Keratinocyte (primary cell): ENCODE measurements at regions not wholly inside any gene's neighbourhood (a gene's known extent, or its start where the extent isn't known, plus 50 kb on each side); places are given as distances from the start of the nearest gene placed in this dataset.

Experiments
- DNase-seq: peaks from one replicate; pipeline ENCODE4 v3.0.0-alpha.2; 2011; ENCODE audit warnings: low read depth, missing footprints, low spot score
- FAIRE-seq: peaks from 2 replicates; lab custom pipeline; 2011; peaks lifted over from hg19 to GRCh38; lab: Jason Lieb, UNC
- H2AFZ ChIP-seq: 2 replicates; pipeline ENCODE4 v1.6.0; 2012; ENCODE audit warnings: low read length, control low read depth, inconsistent platforms; ENCODE audit not compliant: control insufficient read depth
- H3K27ac ChIP-seq: 2 replicates; pipeline ENCODE4 v1.5.1; 2011; ENCODE audit warnings: low read length; ENCODE audit not compliant: control insufficient read depth, insufficient read depth
- H3K27me3 ChIP-seq: 3 replicates; pipeline ENCODE4 v1.6.0; 2011; ENCODE audit warnings: low read length; ENCODE audit not compliant: control insufficient read depth, insufficient read depth; ENCODE audit errors: extremely low read depth
- H3K36me3 ChIP-seq, 2 experiments: 2 replicates in 1 of 2; 3 replicates in 1 of 2; pipeline ENCODE4 v1.5.1; 2011; ENCODE audit warnings: low read length in 2 of 2, mild to moderate bottlenecking in 1 of 2; ENCODE audit not compliant: control insufficient read depth in 2 of 2, insufficient read depth in 2 of 2; ENCODE audit errors: extremely low read depth in 1 of 2
- H3K4me1 ChIP-seq: 3 replicates; pipeline ENCODE4 v1.5.1; 2011; ENCODE audit warnings: low read length; ENCODE audit not compliant: control insufficient read depth, insufficient read depth; ENCODE audit errors: extremely low read depth
- H3K4me2 ChIP-seq: 3 replicates; pipeline ENCODE4 v1.6.0; 2011; ENCODE audit warnings: low read depth, low read length; ENCODE audit not compliant: control insufficient read depth, insufficient read depth; ENCODE audit errors: extremely low read depth
- H3K4me3 ChIP-seq, 3 experiments: fragments of 200-600 bp in 1 of 3; sonication (generic) in 1 of 3; 2 replicates in 2 of 3; 3 replicates in 1 of 3; pipeline ENCODE4 v1.5.1; 2011 to 2016; ENCODE audit warnings: low read length in 3 of 3, mild to moderate bottlenecking in 3 of 3, control low read depth in 2 of 3, inconsistent platforms in 1 of 3, low read depth in 1 of 3, mixed read lengths in 1 of 3, mixed run types in 1 of 3, moderate library complexity in 1 of 3; ENCODE audit not compliant: control insufficient read depth in 2 of 3, insufficient read depth in 2 of 3; ENCODE audit errors: extremely low read depth in 1 of 3
- H3K79me2 ChIP-seq: 2 replicates; pipeline ENCODE4 v1.6.0; 2012; ENCODE audit warnings: low read length; ENCODE audit not compliant: control insufficient read depth, insufficient read depth
- H3K9ac ChIP-seq: 3 replicates; pipeline ENCODE4 v1.6.0; 2011; ENCODE audit warnings: low read length; ENCODE audit not compliant: control insufficient read depth, insufficient read depth; ENCODE audit errors: extremely low read depth
- H3K9me1 ChIP-seq: 3 replicates; pipeline ENCODE4 v1.6.0; 2011; ENCODE audit warnings: low read length; ENCODE audit not compliant: control insufficient read depth, insufficient read depth; ENCODE audit errors: extremely low read depth
- H3K9me3 ChIP-seq: 2 replicates; pipeline ENCODE4 v1.5.1; 2012; ENCODE audit warnings: low read depth, low read length; ENCODE audit not compliant: control insufficient read depth
- H4K20me1 ChIP-seq: 3 replicates; pipeline ENCODE4 v1.6.0; 2011; ENCODE audit warnings: low read length; ENCODE audit not compliant: control insufficient read depth, insufficient read depth; ENCODE audit errors: extremely low read depth
- CTCF ChIP-seq, 3 experiments: IDR thresholded peaks in 1 of 3; conservative IDR thresholded peaks in 1 of 3; optimal IDR thresholded peaks in 1 of 3; 2 replicates in 2 of 3; 3 replicates in 1 of 3; pipeline versions ENCODE3 to v1.5.1; 2011; ENCODE audit warnings: low read length in 3 of 3, mild to moderate bottlenecking in 3 of 3, moderate library complexity in 2 of 3, control low read depth in 1 of 3, inconsistent platforms in 1 of 3; ENCODE audit not compliant: insufficient read depth in 2 of 3; ENCODE audit errors: extremely low read depth in 1 of 3
- EZH2 ChIP-seq: IDR thresholded peaks from one replicate; pipeline ENCODE4 v1.6.1; 2012; ENCODE audit warnings: inconsistent platforms, mild to moderate bottlenecking, low read length, moderate library complexity
- dilution Hi-C: fragments of 300-500 bp; cut with MboI; formaldehyde crosslinking; loops from one replicate; pipeline ENCODE4 v1.7.0; 2020; ENCODE audit warnings: low sequenced_read_pairs; ENCODE audit not compliant: extremely low pct_ligation_motif_present

GRCh38 chr9:11241779-11242178 is 629.0 kb upstream of the PTPRD start:
- Histone ChIP-seq H3K27ac (no peak overlapping the region), H2AFZ (no peak overlapping the region), H4K20me1 (no peaks in the 10 kb centered on the region), H3K4me3 (no peak overlapping the region), H3K9me3 (no peaks in the 10 kb centered on the region), H3K4me2 (no peak overlapping the region), H3K9ac (no peak overlapping the region), H3K27me3 (no peaks in the 10 kb centered on the region), H3K36me3 (no peaks in the 10 kb centered on the region), H3K4me1 (no peaks in the 10 kb centered on the region), H3K79me2 (no peaks in the 10 kb centered on the region), H3K9me1 (no peaks in the 10 kb centered on the region)
- dilution Hi-C loops, result no loop called here
- TF ChIP-seq CTCF (optimal IDR thresholded peaks at IDR 0.05 in 1 of 3, IDR thresholded peaks at IDR 0.05 in 1 of 3, conservative IDR thresholded peaks at IDR 0.05 in 1 of 3; ENCODE audit: extremely low read depth in 1 of 3, insufficient read depth in 2 of 3, low read length in 3 of 3), result no peak
- TF ChIP-seq EZH2, result no peak
- DNase-seq (no peak), FAIRE-seq (no peak)

GRCh38 chr9:11257992-11258391 is 645.2 kb upstream of the PTPRD start:
- Histone ChIP-seq H3K9ac (no peak overlapping the region), H2AFZ (no peak overlapping the region), H3K9me1 (no peaks in the 10 kb centered on the region), H3K9me3 (no peaks in the 10 kb centered on the region), H3K4me3 (no peak overlapping the region), H3K27ac (no peak overlapping the region), H3K79me2 (no peaks in the 10 kb centered on the region), H3K27me3 (no peaks in the 10 kb centered on the region), H4K20me1 (no peaks in the 10 kb centered on the region), H3K4me1 (no peaks in the 10 kb centered on the region), H3K4me2 (no peak overlapping the region), H3K36me3 (no peaks in the 10 kb centered on the region)
- dilution Hi-C loops, result no loop called here
- FAIRE-seq (no peak), DNase-seq (no peak)
- TF ChIP-seq EZH2, result no peak
- TF ChIP-seq CTCF (optimal IDR thresholded peaks at IDR 0.05 in 1 of 3, IDR thresholded peaks at IDR 0.05 in 1 of 3, conservative IDR thresholded peaks at IDR 0.05 in 1 of 3; ENCODE audit: extremely low read depth in 1 of 3, insufficient read depth in 2 of 3, low read length in 3 of 3), result no peak
